Small intestine (tissue), 7 donors: ENCODE measurements at regions not wholly inside any gene's neighbourhood (a gene's known extent, or its start where the extent isn't known, plus 50 kb on each side); places are given as distances from the start of the nearest gene placed in this dataset.

ENCODE experiments used
- DNase-seq, 2 donors: peaks; one replicate each; pipeline versions ENCODE4 v3.0.0 to v3.0.0-alpha.2; 2013
- FAIRE-seq: peaks from 2 replicates; lab custom pipeline; 2012; peaks lifted over from hg19 to GRCh38; lab: Jason Lieb, UNC
- H3K27ac ChIP-seq, 3 donors: one replicate each; pipeline ENCODE4 v1.5.1; 2013; ENCODE audit warnings: low read length in 2 of 3, mild to moderate bottlenecking in 2 of 3, control low read depth in 1 of 3, inconsistent platforms in 1 of 3, low read depth in 1 of 3, moderate library complexity in 1 of 3
- H3K27me3 ChIP-seq, 3 donors: one replicate each; pipeline ENCODE4 v1.6.1; 2013; ENCODE audit warnings: low read length in 3 of 3, inconsistent platforms in 1 of 3; ENCODE audit not compliant: control insufficient read depth in 3 of 3, insufficient read depth in 3 of 3
- H3K36me3 ChIP-seq, 3 donors: one replicate each; pipeline ENCODE4 v1.6.1; 2013; ENCODE audit warnings: low read length in 3 of 3, inconsistent platforms in 1 of 3, low read depth in 1 of 3, mild to moderate bottlenecking in 1 of 3, moderate library complexity in 1 of 3; ENCODE audit not compliant: control insufficient read depth in 3 of 3, insufficient read depth in 2 of 3
- H3K4me1 ChIP-seq, 3 donors: one replicate each; pipeline ENCODE4 v1.6.1; 2013; ENCODE audit warnings: low read length in 2 of 3, inconsistent platforms in 1 of 3, low read depth in 1 of 3, mild to moderate bottlenecking in 1 of 3, moderate library complexity in 1 of 3; ENCODE audit not compliant: control insufficient read depth in 3 of 3, insufficient read depth in 2 of 3
- H3K4me3 ChIP-seq, 3 donors: one replicate each; pipeline ENCODE4 v1.5.1; 2013; ENCODE audit warnings: low read length in 3 of 3, control low read depth in 1 of 3, inconsistent platforms in 1 of 3, low read depth in 1 of 3, mild to moderate bottlenecking in 1 of 3, moderate library complexity in 1 of 3
- H3K9me3 ChIP-seq, 2 donors: one replicate each; pipeline ENCODE4 v1.6.1; 2013; ENCODE audit warnings: low read depth in 1 of 2, low read length in 1 of 2; ENCODE audit not compliant: control insufficient read depth in 2 of 2, insufficient read depth in 1 of 2
- WGBS, 3 donors: extraction: QIAGEN DNeasy Blood & Tissue Kit; methylation state at CpG; one replicate each; pipeline ENCODE4 v1.1.7; 2013; 5-methylcytosine and 5-hydroxymethylcytosine counted together
- donor health status: healthy with polysubstance abuse.
- donor health status: control.
- donor health status: control.
- donor health status: Bipolar disorder and iron deficiency.
- donor health status: healthy.

- H3K9me3 ChIP-seq, result no peaks in the 10 kb centered on the region
- H3K36me3 ChIP-seq, result no peaks in the 10 kb centered on the region
- H3K27me3 ChIP-seq, result no peaks in the 10 kb centered on the region
- H3K27ac ChIP-seq, result no peak overlapping the region
- FAIRE-seq, result no peak
- H3K4me1 ChIP-seq, result no peaks in the 10 kb centered on the region
- WGBS, 3 donors, result 87 to 90% (median 87%) methylated on average over 6 of the region's 6 CpGs
- DNase-seq, result no peak
- H3K4me3 ChIP-seq, result no peak overlapping the region
These were observed 229.5 kb downstream of the UQCRFS1 start for GRCh38 chr19:28983430-28983829.

GRCh38 chr19:28981994-28982393, 231.0 kb downstream of the UQCRFS1 start:
- H3K27ac ChIP-seq, result no peak overlapping the region
- no peaks in the 10 kb centered on the region for H3K36me3 ChIP-seq
- H3K4me1 ChIP-seq, result no peaks in the 10 kb centered on the region
- no peak overlapping the region for H3K4me3 ChIP-seq
- no peaks in the 10 kb centered on the region for H3K9me3 ChIP-seq
- H3K27me3 ChIP-seq, result no peaks in the 10 kb centered on the region
- FAIRE-seq (no peak), DNase-seq (no peak)
- WGBS, 3 donors, result 82 to 92% (median 91%) methylated on average over 2 of the region's 2 CpGs

GRCh38 chr19:28981518-28981917, 231.4 kb downstream of the UQCRFS1 start:
- no peaks in the 10 kb centered on the region for H3K27me3 ChIP-seq
- WGBS, 3 donors, result 76 to 85% (median 78%) methylated on average over 11 of the region's 11 CpGs
- no peaks in the 10 kb centered on the region for H3K9me3 ChIP-seq
- FAIRE-seq, result no peak
- H3K27ac ChIP-seq, result no peak overlapping the region
- H3K4me1 ChIP-seq, result no peaks in the 10 kb centered on the region
- no peak for DNase-seq
- no peaks in the 10 kb centered on the region for H3K36me3 ChIP-seq
- no peak overlapping the region for H3K4me3 ChIP-seq

- H3K4me1 ChIP-seq, result no peaks in the 10 kb centered on the region
- FAIRE-seq (no peak), DNase-seq (no peak)
- H3K9me3 ChIP-seq, result no peaks in the 10 kb centered on the region
- H3K4me3 ChIP-seq, result no peak overlapping the region
- no peaks in the 10 kb centered on the region for H3K36me3 ChIP-seq
- H3K27me3 ChIP-seq, result no peaks in the 10 kb centered on the region
- H3K27ac ChIP-seq, result no peak overlapping the region
- 62 to 67% (median 64%) methylated on average over 7 of the region's 7 CpGs for WGBS, 3 donors
These were observed 232.6 kb downstream of the UQCRFS1 start for GRCh38 chr19:28980236-28980868.

GRCh38 chr19:28977826-28978225, 235.1 kb downstream of the UQCRFS1 start:
- H3K36me3 ChIP-seq, result no peaks in the 10 kb centered on the region
- no peaks in the 10 kb centered on the region for H3K27me3 ChIP-seq
- FAIRE-seq (no peak), DNase-seq (no peak)
- no peaks in the 10 kb centered on the region for H3K4me1 ChIP-seq
- 79 to 85% (median 81%) methylated on average over 5 of the region's 5 CpGs for WGBS, 3 donors
- no peaks in the 10 kb centered on the region for H3K9me3 ChIP-seq
- H3K27ac ChIP-seq, result no peak overlapping the region
- H3K4me3 ChIP-seq, result no peak overlapping the region

- H3K27me3 ChIP-seq, result peaks cover 0 to 2% (median 0%) of the 10 kb centered on the region in 3 donors
- no peak overlapping the region for H3K4me3 ChIP-seq
- H3K36me3 ChIP-seq, result no peaks in the 10 kb centered on the region
- no peak for FAIRE-seq
- no peaks in the 10 kb centered on the region for H3K9me3 ChIP-seq
- no peak overlapping the region for H3K27ac ChIP-seq
- WGBS, 3 donors, result 66 to 79% (median 75%) methylated on average over 4 of the region's 4 CpGs
- no peaks in the 10 kb centered on the region for H3K4me1 ChIP-seq
- no peak for DNase-seq
These were observed 240.7 kb downstream of the UQCRFS1 start for GRCh38 chr19:28972058-28972852.

- H3K36me3 ChIP-seq, result no peaks in the 10 kb centered on the region
- H3K27me3 ChIP-seq, result peaks cover 0 to 2% (median 0%) of the 10 kb centered on the region in 3 donors
- H3K4me1 ChIP-seq, result no peaks in the 10 kb centered on the region
- H3K4me3 ChIP-seq, result no peak overlapping the region
- FAIRE-seq (no peak), DNase-seq (no peak)
- 79 to 88% (median 82%) methylated on average over 2 of the region's 2 CpGs for WGBS, 3 donors
- H3K9me3 ChIP-seq, result no peaks in the 10 kb centered on the region
- H3K27ac ChIP-seq, result no peak overlapping the region
These were observed 241.4 kb downstream of the UQCRFS1 start for GRCh38 chr19:28971513-28971912.

- Histone ChIP-seq H3K36me3 (no peaks in the 10 kb centered on the region), H3K9me3 (no peaks in the 10 kb centered on the region), H3K4me1 (no peaks in the 10 kb centered on the region), H3K4me3 (no peak overlapping the region), H3K27ac (no peak overlapping the region), H3K27me3 (peaks cover 0 to 2% (median 0%) of the 10 kb centered on the region in 3 donors)
- FAIRE-seq, result no peak
- DNase-seq, result peak in 1 of 2 donors; percentile 5
- WGBS, 3 donors, result 59 to 71% (median 68%) methylated on average over 6 of the region's 6 CpGs
These were observed 241.9 kb downstream of the UQCRFS1 start for GRCh38 chr19:28971049-28971448.
